ENCODE measurements at regions not wholly inside any gene's neighbourhood (a gene's known extent, or its start where the extent isn't known, plus 50 kb on each side); places are given as distances from the start of the nearest gene placed in this dataset.
A peak's percentile ranks its signal among the peaks of the same experiment; 100 is the strongest.

DNA sequence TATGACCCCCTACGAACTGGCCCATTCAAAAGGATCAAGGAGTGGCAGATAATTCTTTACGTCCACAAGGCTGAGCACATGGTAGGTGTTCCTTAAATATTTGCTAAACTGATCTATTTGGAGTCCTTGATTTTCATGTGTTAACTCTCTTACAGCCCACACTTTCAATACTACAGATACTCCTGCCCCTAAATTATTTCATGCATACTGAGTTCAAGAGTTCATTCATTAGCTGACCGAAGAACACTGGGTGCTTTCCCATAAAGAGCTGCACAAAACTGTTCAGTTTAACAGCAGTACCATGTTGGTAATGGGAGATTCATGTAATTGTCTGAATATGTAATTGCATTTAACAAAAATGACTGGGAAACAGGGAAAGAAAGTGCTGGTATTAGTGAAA is 170.5 kb upstream of the ADO start:
- no peak for DNase-seq

DNA sequence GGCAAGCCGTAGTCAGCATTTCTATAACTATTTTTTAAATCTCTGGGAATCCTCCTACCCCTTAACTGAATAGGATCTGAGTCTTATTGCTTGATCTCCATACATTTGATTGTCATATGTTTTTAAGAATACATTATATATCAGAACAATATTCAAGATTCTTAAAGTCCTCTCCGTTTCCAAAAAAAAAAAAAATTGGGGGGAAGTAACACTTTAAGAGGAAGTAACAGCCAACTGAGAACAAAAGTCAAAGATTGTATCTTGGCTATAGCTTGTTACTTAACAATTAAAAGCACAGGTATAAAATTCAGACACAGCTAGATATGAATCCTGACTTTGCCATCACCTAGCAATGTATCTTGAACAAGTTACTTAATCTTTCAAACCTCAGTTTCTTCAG is 169.9 kb upstream of the ADO start:
- peak; percentile 45 for DNase-seq

DNA sequence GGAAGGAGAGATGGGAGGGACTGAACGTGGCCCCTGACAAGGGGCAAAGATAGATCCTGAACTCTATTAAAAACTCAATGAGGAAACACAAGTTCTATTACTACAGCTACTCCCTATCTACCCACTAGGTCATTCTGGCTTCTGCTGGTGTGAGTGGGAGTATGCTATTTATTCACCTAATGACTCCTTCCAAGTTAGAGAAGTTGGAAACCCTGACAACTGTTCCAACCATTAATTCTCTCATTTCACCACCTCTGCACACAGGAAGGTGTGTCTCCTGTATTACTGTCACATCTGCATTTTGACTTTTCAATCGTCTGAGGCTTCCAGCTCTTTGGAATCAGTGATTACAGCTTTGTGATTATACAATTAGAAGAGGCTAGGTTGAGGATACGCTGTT is 169.4 kb upstream of the ADO start:
- no peak for DNase-seq

DNA sequence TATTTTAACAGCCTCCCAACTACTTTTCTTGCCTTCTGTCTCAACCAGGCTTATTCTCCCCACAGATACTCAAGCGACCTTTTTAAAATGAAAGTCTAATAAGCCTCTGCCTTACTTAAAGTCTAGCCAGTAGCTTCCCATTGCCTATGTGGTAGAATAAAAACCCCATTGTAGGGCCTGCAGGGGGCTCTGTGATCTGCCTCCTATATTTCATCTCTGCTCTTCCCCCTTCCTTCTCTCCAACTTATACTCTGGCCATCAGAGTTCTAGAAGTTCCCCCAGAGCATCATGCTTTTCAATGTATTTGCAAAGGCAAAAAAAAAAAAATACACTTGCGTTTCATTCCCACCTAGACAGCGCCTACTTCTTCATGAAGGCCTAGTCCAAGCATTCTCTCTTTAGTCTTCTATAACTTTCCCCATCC is 167.7 kb upstream of the ADO start:
- DNase-seq, result peak; percentile 13 to 39

DNA sequence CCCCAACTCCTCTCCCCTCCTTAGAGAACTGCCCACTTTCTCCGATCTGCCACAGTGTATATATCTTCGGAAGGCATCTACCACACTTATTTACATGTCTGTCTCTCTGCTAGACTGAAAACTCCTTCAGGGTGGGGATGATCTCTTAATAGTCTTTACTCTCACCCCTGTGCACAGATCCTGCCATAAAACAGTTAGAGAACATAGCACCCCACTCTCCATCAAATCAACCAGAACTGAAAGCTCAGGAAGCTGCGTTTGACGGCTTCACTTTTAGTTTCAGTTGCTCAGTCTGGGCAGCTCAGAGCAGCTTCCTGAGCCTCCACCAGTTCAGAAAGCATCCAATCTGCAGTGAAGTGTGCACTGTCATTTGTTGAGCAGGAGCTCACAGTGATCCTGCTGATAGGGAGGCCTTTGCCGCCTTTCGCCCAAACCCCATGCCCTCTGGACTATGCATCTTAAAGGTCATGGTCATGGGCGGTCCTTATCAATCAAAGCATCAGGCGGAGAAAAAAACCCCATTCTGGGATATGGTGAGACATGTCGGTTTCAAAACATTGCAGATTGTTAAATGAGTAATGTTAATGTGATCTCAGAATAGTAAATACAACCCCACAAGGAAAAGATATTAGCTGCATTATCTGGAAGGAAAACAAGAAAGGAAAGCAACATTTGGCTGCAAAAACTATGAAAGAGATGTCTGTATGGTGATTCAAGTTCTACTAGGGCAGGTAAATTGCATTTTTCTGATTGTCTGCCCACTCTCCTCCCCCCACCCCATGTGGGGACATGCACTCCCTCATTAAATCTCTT is 167.1 kb upstream of the ADO start:
- no peak for DNase-seq

DNA sequence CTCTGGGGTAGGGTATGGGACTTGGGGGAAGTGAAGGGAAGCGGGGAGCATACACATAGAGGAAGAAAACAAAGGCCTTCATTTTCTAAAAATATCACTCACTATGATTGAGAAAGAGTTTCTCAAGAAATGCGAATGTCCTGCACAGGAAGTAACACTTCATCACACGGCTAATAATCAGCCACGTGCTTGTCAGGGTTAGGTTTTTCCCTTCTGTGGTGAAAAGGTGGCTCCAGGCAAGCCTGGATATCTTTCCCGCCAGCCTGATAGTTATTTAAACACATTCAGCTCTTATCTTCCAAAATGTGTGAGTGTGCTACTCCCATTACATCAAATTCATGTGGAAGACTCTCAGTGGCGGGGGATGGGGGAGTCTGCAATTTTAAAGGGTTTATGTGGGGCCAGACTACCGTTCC is 166.4 kb upstream of the ADO start:
- peak; percentile 80 for DNase-seq

DNA sequence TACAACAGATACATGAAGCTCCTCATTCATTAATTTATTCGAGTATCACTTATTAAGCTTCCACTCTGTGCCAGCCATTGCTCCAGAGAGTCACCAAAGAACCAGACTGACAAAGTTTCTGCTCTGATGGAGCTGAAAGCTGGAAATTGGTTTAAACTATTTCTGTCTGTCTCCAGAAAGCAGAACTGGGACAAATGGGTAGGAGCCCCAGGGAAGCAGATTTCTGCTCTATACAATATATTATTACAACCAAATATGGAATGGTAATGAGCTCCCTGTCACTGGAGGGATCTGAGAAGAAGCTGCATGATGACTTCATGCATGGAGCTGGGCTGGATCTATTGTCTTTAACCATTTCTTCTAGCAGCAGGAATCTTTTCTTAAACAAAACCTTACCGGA is 165.4 kb upstream of the ADO start:
- no peak for DNase-seq

DNA sequence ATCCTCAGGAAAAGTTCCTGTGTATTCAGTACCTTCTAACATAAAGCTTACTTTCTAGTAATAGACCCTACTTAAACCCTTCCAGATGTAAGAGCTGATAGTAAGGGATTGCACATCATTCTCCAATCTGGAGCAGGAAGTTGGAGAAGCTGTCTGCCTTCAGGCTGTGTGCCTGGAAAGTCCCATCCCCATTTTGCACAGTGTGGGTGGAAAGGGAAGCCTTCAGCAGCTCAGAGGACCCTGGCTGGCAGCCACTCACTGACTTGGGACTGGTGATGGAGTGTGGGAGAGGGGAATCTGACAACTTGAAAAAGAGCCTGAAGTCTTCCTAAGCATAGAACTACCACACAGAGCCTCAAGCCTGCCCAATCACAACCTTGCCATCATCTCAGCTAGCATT is 164.1 kb upstream of the ADO start:
- DNase-seq, result no peak

DNA sequence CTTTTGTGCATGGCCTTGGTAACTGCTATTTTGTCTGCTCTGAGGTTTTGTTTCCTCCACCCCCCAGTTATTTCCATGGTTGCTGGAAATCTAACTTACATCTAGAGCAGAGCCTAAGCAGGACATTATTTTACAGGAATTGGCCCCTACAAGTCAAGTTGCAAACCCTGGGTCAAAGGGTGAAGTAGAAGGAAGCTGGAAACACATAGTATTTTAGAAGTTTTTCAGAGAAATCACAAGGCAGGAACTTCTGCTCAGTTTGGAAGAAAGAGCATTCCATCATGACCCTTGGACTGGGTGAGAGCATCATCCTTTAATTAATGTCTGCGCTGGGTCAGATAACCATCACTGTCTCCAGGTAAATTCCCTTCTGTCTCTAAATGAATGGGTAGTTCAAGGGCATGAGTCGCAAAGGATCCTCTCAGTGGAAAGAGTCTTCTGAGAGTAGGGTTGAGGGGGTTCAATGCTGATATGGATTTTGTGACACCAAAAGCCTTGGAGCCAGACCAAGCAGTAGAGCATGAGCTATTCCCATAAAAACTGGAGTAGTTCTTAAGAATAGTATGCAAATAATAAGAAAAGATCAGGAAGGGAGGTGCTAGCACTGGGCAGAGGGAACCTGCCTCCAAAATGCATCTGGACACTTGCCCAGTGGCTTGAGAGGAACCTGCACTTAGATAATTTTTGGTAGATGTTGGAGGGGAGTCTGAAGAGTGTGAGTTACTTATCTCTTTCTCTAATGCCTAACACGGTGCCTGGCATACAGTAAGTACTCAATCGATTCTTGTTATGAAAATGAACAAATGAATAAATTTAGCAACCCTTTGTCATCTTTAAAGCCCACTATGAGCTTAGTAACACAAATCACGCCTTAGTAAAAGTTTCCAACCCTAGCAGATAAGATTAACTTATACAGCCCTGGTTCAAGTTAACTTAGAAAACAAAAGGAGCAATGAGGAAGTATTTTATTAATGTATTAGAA is 160.6 kb upstream of the ADO start:
- DNase-seq, result no peak

DNA sequence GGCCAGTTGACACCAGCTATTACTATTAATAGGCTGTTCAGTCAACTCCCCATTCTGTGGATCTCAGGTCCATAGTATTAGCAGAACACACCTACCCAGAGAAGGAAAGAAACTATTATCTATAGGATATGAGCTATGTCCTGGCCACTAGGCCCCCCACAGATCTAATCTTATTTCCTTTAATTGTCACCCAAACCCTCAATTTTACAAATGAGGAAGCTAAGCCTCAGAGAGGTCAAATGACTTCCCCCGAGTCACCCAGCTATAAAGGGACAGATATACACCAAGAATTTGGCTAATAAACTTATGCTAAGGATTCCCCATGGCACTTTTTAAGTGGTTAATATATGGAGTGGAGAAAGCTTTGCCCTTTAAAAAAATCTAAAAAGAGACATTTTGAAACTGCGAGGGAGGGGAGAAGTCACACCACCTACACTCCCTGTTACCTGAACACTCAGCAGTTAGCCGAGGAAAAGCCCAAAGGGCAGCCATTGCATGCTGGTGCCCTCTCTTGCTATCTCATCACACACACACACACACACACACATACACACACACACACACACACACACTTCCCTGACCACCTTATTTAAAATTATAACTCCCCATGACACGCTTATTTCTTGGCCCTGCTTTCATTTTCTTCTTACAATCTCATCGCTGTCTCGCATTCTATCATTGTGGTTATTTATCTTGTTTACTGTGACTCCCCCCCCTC is 157.0 kb upstream of the ADO start:
- no peak for DNase-seq

DNA sequence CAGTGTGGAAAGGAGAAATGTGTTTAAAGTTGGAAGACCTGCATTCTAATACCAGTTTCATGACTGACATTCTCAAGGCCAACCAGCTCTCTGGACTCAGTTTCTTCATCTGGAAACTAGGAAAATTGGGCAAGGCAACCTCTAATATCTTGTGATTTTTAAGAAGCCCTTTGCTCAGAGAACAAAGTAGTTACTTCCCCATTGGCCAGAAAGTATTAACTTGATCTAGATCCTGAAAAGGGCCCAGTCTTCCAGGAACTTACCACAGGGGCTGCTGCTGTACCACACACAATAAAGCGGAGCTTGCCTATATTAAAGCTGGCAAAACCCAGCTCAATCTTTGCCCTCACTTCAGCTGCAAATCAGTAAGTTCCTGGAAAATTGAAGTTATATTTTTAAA is 155.6 kb upstream of the ADO start:
- no peak for DNase-seq

DNA sequence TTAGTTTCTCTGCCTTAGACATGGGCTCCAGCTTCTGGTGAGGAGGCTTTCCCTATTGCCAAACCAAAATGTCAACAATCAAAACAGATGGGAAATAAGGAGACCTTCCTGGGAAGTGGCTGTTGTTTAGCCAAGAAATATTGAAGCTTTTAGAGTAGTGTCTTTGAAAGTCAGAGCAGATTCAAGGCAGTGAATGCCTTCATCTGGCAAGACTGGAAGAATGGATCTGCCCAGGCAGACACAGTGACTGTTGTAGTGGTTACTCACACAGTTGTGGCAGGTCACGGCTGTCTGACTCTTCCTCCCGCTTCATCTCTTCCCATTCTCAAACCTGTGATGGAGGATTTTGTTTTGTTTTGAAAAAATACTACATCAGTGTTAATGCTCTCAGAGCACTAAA is 154.1 kb upstream of the ADO start:
- DNase-seq, result no peak

DNA sequence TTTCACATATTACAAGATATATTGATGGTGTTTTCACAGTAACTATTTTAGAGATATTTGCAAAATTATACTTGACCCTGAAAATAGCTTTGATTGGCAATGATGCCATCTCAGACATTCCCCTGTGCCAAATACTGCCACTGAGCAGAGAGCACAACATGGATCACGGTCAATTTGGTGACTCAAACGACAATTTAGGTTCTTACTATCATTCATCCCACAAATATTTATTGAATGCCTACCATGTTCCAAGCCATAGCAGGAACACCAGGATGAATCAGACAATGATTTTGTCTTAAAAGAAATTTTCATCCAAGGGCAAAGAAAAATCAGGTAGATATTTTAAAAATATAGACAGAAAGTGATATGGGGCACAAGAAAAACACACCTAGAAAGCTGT is 153.2 kb upstream of the ADO start:
- DNase-seq, result no peak

DNA sequence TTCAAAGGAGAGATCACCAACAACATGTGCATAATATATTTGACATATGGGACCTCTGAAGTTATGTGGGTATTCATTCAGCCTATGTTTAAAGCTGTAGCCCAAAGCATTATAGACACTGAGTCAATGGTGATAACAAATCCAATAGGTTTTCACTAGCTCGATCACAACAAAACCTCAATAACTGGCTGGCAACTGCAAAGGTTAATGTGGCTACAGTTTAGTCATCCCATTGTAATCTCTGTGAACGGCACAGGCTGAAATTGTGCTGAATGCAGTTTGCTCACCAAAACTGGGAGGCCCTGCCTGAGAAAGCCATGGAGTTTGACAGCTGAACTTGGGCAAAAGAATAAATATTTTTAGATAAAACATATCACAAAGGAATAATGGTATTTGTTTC is 152.4 kb upstream of the ADO start:
- DNase-seq, result no peak

DNA sequence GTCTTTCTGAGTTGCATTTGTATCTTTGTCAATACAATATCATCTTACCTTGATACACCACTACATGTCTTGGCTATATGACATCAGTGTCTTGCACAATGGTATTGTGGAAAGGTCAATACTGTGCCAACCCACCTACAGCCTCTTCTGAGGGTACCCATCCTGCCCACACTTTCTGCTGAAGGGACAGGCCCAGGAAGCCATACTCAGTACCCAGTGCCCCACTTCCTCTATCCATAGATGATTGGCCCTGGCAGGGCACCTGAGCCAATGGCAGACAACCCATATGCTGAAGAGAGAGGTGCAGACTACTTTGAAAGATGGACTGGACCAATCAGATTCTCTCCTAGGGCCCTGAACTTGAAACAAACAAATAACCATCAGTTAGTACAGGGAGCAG is 152.0 kb upstream of the ADO start:
- DNase-seq, result no peak

DNA sequence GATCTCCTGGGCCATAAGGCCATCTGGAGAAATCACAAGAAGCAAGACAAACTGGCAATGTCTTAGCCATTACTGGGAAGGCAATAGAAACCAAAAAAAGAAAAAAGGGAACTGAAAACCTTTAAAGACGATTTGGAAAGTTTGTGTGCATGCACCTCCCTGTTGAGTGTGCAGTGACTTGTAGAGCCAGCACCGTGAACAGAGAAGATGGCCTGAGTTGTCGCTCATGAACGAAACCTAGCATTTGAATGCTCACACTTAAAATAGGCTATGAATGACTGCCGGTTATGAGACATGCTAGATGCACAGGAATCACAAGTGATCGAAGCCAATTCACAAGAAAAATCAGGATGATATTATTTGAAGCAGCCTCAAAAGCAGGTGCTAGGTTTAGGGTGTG is 151.3 kb upstream of the ADO start:
- no peak for DNase-seq

DNA sequence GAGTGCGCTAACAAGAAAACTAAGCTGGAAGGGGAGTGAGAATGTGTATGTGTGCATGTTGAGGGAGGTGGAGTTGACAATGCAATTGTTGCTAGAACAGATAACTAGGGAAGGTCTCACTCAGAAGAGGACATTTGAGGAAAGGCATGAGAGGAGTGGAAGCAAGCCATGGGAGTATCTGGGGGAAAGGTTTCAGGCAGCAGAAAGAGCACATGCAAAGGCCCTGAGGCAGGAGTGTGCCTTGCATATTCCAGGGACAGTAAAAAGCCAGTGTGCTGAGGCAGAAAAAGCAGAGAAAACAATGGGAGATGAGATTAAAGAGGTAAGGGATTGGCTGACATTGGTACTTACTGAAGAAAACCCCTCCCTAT is 149.6 kb upstream of the ADO start:
- DNase-seq, result no peak

DNA sequence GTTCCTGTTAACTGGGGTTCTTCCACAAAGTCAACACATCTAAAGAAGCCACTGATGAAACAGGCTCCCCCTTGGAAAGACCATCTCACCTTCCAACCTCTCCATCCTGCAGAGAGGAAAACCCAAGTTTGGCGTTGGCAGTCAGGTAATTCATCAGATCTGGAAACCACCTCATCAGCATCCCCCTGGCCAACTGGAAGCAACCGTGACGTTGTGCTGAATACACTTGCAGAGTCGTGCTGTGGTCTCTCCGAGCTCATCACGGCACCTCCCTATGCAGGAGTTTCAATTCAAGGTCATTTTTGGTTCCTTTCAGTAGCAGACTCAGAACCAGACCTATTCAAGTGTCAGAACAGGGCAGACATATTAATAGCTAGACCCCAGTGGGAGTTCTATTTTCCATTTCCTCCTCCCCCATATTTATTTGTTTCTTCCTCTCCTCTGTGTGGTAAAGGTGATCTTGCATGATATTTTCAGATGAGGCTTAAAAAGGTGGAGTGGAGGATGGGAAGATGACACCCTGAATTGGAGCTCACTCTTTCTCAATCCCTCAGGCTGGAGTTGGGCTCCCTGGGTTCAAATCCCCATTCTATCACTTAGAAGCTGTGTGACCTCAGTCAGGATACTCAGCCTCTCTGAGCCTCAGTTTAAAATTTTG is 149.1 kb upstream of the ADO start:
- DNase-seq, result no peak

DNA sequence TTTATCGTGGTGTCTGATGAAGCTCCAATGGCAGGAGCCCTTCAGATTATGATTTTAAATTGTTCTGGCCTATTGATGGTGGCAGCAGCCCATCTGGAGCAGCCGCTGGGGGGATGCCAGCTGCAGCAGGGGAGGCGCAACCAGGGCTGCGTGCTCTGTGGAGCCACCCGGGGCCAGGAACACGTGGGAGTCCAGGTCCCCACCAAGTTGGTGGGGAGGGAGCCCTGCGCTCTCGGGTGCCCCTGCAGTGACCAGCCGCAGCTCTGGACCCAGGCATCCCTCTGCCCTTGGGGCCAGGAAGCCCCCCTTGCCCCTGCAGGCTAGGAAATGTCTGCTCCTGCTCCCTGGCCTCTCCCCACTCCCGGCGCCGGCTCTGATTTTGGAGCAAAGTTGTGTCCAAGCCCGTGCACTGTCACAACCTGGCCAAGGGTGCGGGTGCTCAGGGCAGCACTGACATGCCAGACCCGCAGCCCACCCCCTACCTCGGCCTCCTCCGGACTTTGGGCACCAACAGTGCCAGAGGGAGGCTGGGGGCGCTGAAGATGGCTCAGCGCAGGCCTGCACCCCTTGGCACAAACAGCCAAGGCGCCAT is 147.2 kb upstream of the ADO start:
- DNase-seq, result no peak

DNA sequence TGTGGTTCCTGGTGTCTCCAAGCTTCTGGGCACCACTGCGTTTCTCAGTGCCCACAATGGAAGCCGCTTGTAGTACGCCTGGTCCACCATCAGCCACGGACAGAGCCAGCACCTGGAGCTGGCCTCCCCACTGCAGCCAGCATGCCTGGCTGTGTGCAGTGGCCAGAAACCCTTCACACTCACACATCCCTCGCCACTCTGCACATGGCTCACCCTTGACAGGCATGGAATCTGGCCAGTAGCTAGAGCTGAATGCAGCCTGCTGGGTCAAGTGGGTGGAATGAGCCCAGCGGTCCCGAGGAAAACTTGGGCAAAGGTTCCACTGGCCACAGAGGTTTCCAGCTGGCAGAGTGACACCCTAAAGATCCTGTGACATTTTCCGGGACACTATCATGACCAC is 146.0 kb upstream of the ADO start:
- no peak for DNase-seq

DNA sequence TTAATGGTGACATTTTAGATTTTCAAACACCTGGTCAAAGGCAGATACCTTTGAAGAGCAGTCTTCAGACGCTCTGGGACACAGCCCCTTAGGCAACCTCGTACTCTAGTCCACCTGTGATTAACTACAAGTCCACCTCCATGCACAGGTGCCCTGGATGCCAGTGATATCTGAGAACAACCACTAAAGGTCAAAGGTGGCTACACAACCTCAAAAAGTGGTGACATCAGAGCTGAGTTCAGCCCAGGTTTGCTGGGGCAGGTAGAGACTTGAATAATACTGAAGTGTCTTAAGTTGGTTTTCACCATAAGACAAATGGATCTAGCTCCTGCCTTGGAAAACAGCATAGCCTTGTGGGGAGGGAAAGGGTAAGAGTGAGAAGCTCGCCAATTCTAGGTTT is 143.4 kb upstream of the ADO start:
- DNase-seq, result no peak

DNA sequence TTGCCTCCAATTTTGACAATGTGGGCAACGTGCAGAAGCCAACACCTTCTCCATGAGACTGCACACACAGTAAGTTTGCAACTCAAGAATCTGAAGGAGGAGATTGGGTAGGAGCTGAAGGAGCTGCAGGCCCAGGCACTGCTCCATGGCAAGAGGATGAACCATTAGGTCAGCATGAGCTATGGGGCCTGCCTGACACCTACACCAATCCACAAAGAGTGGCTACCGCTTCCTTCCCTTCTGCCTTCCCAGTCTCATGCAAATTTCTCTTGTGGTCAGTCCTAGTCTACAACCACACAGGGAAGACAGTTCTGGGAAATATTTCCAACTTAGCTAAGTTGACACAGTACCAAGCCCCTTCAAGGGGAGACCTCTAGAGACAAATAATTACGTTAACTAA is 142.0 kb upstream of the ADO start:
- no peak for DNase-seq

DNA sequence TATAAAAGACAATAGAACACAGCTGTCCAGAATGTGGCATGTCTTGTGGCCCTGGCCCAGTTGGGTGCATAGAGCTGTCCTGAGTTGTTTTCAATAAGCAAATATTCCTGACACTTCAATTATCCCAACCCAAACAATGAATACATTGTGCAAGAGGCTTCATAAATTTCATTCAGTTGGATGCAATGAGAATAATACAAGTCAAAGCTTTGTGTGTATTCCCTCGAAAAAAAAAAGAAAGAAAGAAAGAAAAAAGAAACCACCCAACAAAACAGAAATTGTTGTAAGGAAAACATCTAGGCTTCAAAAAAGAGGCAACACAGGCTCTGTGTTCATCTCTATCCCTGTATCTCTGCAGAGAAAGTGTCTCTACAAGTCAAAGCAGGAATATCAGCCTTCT is 138.7 kb upstream of the ADO start:
- no peak for DNase-seq
